ENCODE measurements at regions not wholly inside any gene's neighbourhood (a gene's known extent, or its start where the extent isn't known, plus 50 kb on each side); places are given as distances from the start of the nearest gene placed in this dataset.

DNA sequence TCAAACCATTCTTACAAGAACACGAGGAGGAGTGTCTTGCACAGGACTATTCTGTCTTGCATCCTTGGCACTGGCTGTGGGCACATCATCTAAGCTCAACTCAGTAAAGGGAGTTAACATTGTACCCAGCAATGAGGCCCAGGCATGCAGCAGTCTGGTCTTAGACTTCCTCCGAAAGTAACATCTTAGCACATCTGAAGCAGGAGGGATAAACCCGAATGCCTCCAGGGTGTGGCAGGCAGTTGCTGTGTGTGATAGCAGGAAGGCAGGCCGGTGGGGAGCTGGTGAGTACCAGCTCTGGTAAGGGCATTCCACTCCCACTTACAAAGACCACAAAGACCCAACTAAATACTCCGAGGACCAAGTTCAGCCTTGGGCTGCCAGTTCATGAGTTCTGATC, 206.3 kb downstream of the TSN start:
- ChIA-PET CTCF (no interaction called here), POLR2A (no interaction called here)
- Histone ChIP-seq H3K4me3 (ENCODE audit: low read depth, low read length) (no peak overlapping the region), H3K27ac (ENCODE audit: low read depth, low read length) (no peak overlapping the region), H3K27me3 (ENCODE audit: control insufficient read depth, insufficient read depth, low read length) (no peaks in the 10 kb centered on the region), H3K9me3 (ENCODE audit: control insufficient read depth, insufficient read depth, low read length) (no peaks in the 10 kb centered on the region)
- TF ChIP-seq, protein P1, sequence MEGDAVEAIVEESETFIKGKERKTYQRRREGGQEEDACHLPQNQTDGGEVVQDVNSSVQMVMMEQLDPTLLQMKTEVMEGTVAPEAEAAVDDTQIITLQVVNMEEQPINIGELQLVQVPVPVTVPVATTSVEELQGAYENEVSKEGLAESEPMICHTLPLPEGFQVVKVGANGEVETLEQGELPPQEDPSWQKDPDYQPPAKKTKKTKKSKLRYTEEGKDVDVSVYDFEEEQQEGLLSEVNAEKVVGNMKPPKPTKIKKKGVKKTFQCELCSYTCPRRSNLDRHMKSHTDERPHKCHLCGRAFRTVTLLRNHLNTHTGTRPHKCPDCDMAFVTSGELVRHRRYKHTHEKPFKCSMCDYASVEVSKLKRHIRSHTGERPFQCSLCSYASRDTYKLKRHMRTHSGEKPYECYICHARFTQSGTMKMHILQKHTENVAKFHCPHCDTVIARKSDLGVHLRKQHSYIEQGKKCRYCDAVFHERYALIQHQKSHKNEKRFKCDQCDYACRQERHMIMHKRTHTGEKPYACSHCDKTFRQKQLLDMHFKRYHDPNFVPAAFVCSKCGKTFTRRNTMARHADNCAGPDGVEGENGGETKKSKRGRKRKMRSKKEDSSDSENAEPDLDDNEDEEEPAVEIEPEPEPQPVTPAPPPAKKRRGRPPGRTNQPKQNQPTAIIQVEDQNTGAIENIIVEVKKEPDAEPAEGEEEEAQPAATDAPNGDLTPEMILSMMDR (IDR thresholded peaks at IDR 0.05; ENCODE audit: low read depth, low read length), result no peak
- no peak for DNase-seq (ENCODE audit: low read depth, low spot score)

DNA sequence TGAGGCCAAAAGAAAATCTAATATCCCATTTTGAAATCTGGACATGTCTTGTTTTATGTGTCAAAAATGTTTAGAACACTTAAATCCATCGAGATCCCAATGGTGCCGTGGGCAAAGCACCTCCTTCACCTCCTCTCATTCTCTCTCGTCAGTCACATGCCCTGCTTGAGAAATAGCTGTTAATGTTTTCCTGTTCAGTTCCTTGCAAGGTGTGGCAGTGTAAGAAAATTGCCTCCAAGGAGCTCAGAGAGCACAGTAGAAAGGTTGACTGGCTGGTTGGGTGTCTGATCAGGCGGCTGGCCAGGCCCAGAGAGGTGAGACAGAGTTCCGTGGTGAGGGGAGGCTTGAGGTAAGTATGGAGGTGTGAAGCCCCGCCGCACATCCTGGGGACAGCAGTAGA, 210.2 kb downstream of the TSN start:
- POLR2A ChIA-PET, result no interaction called here
- no peaks in the 10 kb centered on the region for H3K27me3 ChIP-seq (ENCODE audit: control insufficient read depth, insufficient read depth, low read length)
- no peak for DNase-seq (ENCODE audit: low read depth, low spot score)
- H3K4me3 ChIP-seq (ENCODE audit: low read depth, low read length), result no peak overlapping the region
- no peak overlapping the region for H3K27ac ChIP-seq (ENCODE audit: low read depth, low read length)
- TF ChIP-seq, protein P1 (IDR thresholded peaks at IDR 0.05; ENCODE audit: low read depth, low read length), result no peak
- CTCF ChIA-PET, result interaction anchor here (0.9 kb wide), 1 partner anchor 163 kb away, joined by 3 read pairs; no protein-coding TSS in a partner anchor
- no peaks in the 10 kb centered on the region for H3K9me3 ChIP-seq (ENCODE audit: control insufficient read depth, insufficient read depth, low read length)

- no peak overlapping the region for H3K27ac ChIP-seq (ENCODE audit: low read depth, low read length)
- POLR2A ChIA-PET, result no interaction called here
Observed at GRCh38 chr2:121966663-121967062, 211.2 kb downstream of the TSN start.

DNA sequence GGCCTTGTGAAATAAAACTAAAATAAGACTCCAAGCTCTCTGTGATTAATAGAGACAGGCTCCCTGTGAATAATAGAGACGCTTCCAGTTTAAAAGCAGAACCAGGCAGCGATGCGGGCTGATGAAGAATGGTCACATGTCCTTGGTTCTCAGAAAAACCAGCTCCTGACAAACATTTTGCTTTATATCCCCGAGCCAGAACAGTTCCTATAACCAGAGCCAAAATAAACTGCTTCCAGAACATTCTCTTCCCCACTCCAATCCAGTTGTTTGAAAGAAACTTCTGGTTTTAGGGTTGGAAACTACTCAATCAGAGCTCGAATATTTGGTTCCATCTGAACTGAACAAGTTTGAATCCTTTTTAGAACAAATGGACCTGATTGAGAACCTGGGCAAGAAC, 213.7 kb downstream of the TSN start:
- H3K27me3 ChIP-seq (ENCODE audit: control insufficient read depth, insufficient read depth, low read length), result no peaks in the 10 kb centered on the region
- H3K27ac ChIP-seq (ENCODE audit: low read depth, low read length), result no peak overlapping the region
- no peaks in the 10 kb centered on the region for H3K9me3 ChIP-seq (ENCODE audit: control insufficient read depth, insufficient read depth, low read length)
- no peak for DNase-seq (ENCODE audit: low read depth, low spot score)
- CTCF ChIA-PET, result interaction anchor here (1.3 kb wide), 1 partner anchor 158 kb away, joined by 9 read pairs; no protein-coding TSS in a partner anchor
- TF ChIP-seq, protein P1 (IDR thresholded peaks at IDR 0.05; ENCODE audit: low read depth, low read length), result no peak
- POLR2A ChIA-PET, result no interaction called here
- no peak overlapping the region for H3K4me3 ChIP-seq (ENCODE audit: low read depth, low read length)

More at GRCh38 chr2:121966663-121967062, 211.2 kb downstream of the TSN start:
- no peaks in the 10 kb centered on the region for H3K9me3 ChIP-seq (ENCODE audit: control insufficient read depth, insufficient read depth, low read length)
- no peaks in the 10 kb centered on the region for H3K27me3 ChIP-seq (ENCODE audit: control insufficient read depth, insufficient read depth, low read length)
- no peak for DNase-seq (ENCODE audit: low read depth, low spot score)
- H3K4me3 ChIP-seq (ENCODE audit: low read depth, low read length), result no peak overlapping the region
- CTCF ChIA-PET, result no interaction called here
- TF ChIP-seq, protein P1 (IDR thresholded peaks at IDR 0.05; ENCODE audit: low read depth, low read length), result no peak

- H3K27me3 ChIP-seq (ENCODE audit: control insufficient read depth, insufficient read depth, low read length), result no peaks in the 10 kb centered on the region
- CTCF ChIA-PET, result interaction anchor here (1.3 kb wide), 1 partner anchor 159 kb away, joined by 9 read pairs; no protein-coding TSS in a partner anchor
- no peak for DNase-seq (ENCODE audit: low read depth, low spot score)
- no peak overlapping the region for H3K4me3 ChIP-seq (ENCODE audit: low read depth, low read length)
- no peak overlapping the region for H3K27ac ChIP-seq (ENCODE audit: low read depth, low read length)
- no peaks in the 10 kb centered on the region for H3K9me3 ChIP-seq (ENCODE audit: control insufficient read depth, insufficient read depth, low read length)
- TF ChIP-seq, protein P1 (IDR thresholded peaks at IDR 0.05; ENCODE audit: low read depth, low read length), result no peak
- POLR2A ChIA-PET, result no interaction called here
Observed at GRCh38 chr2:121969766-121970639, 214.6 kb downstream of the TSN start.
